PFSK-1 (cell line): ENCODE measurements at regions not wholly inside any gene's neighbourhood (a gene's known extent, or its start where the extent isn't known, plus 50 kb on each side); places are given as distances from the start of the nearest gene placed in this dataset.

Source experiments
- POLR2AphosphoS5 ChIP-seq: IDR thresholded peaks from 2 replicates; pipeline ENCODE4 v1.6.1; 2012; ENCODE audit warnings: low read depth, mild to moderate bottlenecking, control low read depth, low read length, moderate library complexity
- SIN3A ChIP-seq: IDR thresholded peaks from 2 replicates; pipeline ENCODE4 v1.6.1; 2012; ENCODE audit warnings: mild to moderate bottlenecking, low read length, moderate library complexity, borderline replicate concordance; ENCODE audit not compliant: insufficient read depth
- TAF1 ChIP-seq: IDR thresholded peaks from 2 replicates; pipeline ENCODE4 v1.6.1; 2012; ENCODE audit warnings: low read length, control low read depth, borderline replicate concordance; ENCODE audit not compliant: insufficient read depth
- TF ChIP-seq, protein P1 (sequence below), 2 experiments: IDR thresholded peaks; 2 replicates each; pipeline versions ENCODE4 v1.6.1 to v1.8.0; 2011 to 2012; ENCODE audit warnings: low read depth in 2 of 2, low read length in 2 of 2, control low read depth in 1 of 2, inconsistent platforms in 1 of 2, mild to moderate bottlenecking in 1 of 2, moderate library complexity in 1 of 2; ENCODE audit not compliant: insufficient read depth in 1 of 2

DNA sequence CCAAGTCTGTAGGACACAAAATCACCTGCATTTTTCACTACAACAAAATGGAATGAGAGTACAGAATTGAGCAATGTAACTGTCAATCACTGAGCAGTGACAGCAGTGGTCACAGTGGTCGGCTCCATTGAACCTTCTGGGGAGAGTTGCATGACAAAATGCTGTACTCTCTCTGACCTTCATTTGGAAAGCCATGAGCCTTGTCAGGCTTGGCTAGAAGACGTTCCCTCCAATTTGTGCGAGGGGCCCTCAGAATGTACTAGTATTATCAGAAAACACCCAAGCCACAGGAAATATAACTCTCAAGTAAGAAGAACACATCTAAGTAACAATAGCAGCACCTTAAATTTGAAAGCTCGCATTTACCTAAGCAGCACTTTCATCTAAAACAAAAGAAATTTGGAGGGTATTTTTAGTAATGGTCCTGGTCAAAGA, 425.6 kb upstream of the MEF2C start:
- no peak for TF ChIP-seq POLR2AphosphoS5
- no peak for TF ChIP-seq TAF1
- TF ChIP-seq, protein P1, sequence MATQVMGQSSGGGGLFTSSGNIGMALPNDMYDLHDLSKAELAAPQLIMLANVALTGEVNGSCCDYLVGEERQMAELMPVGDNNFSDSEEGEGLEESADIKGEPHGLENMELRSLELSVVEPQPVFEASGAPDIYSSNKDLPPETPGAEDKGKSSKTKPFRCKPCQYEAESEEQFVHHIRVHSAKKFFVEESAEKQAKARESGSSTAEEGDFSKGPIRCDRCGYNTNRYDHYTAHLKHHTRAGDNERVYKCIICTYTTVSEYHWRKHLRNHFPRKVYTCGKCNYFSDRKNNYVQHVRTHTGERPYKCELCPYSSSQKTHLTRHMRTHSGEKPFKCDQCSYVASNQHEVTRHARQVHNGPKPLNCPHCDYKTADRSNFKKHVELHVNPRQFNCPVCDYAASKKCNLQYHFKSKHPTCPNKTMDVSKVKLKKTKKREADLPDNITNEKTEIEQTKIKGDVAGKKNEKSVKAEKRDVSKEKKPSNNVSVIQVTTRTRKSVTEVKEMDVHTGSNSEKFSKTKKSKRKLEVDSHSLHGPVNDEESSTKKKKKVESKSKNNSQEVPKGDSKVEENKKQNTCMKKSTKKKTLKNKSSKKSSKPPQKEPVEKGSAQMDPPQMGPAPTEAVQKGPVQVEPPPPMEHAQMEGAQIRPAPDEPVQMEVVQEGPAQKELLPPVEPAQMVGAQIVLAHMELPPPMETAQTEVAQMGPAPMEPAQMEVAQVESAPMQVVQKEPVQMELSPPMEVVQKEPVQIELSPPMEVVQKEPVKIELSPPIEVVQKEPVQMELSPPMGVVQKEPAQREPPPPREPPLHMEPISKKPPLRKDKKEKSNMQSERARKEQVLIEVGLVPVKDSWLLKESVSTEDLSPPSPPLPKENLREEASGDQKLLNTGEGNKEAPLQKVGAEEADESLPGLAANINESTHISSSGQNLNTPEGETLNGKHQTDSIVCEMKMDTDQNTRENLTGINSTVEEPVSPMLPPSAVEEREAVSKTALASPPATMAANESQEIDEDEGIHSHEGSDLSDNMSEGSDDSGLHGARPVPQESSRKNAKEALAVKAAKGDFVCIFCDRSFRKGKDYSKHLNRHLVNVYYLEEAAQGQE (IDR thresholded peaks at IDR 0.05; ENCODE audit: insufficient read depth in 1 of 2, low read depth in 2 of 2, low read length in 2 of 2) = no peak
- no peak for TF ChIP-seq SIN3A
